ENCODE measurements at regions not wholly inside any gene's neighbourhood (a gene's known extent, or its start where the extent isn't known, plus 50 kb on each side); places are given as distances from the start of the nearest gene placed in this dataset.

- TF ChIP-seq CTCF (IDR thresholded peaks at IDR 0.05) (no peak), POLR2A (IDR thresholded peaks at IDR 0.05) (no peak)
Observed at GRCh38 chr7:4612237-4612636, 69.9 kb upstream of the FOXK1 start.
